Activated naive CD8-positive, alpha-beta T cell (primary cell): ENCODE measurements at regions not wholly inside any gene's neighbourhood (a gene's known extent, or its start where the extent isn't known, plus 50 kb on each side); places are given as distances from the start of the nearest gene placed in this dataset.
"Not testable (repeated sequence)": the region's sequence is repeated elsewhere in the genome, so short reads cannot be mapped to it uniquely, and the experiment has no call there.

ENCODE experiments used
- H3K27ac Mint-ChIP-seq: one replicate; pipeline ENCODE4 v1.8.0; 2021; ENCODE audit warnings: mixed read lengths
- H3K27me3 Mint-ChIP-seq: one replicate; pipeline ENCODE4 v1.8.0; 2021; ENCODE audit warnings: mixed read lengths
- H3K36me3 Mint-ChIP-seq: one replicate; pipeline ENCODE4 v1.8.0; 2021; ENCODE audit warnings: mixed read lengths
- H3K4me1 Mint-ChIP-seq: one replicate; pipeline ENCODE4 v1.8.0; 2021; ENCODE audit warnings: low read depth, mixed read lengths
- H3K4me3 Mint-ChIP-seq: one replicate; pipeline ENCODE4 v1.8.0; 2021; ENCODE audit warnings: mild to moderate bottlenecking, mixed read lengths
- H3K9me3 Mint-ChIP-seq: one replicate; pipeline ENCODE4 v1.8.0; 2021; ENCODE audit warnings: low read depth, mixed read lengths

GRCh38 chrY:11098419-11098818 lies 1570.7 kb downstream of the TSPY10 start:
- not testable (repeated sequence) for H3K4me3 Mint-ChIP-seq, H3K27me3 Mint-ChIP-seq, H3K27ac Mint-ChIP-seq

GRCh38 chrY:11099004-11099403 lies 1571.3 kb downstream of the TSPY10 start:
- H3K4me1 Mint-ChIP-seq: no peaks in the 10 kb centered on the region
- no peaks in the 10 kb centered on the region for H3K9me3 Mint-ChIP-seq
- no peak overlapping the region for H3K4me3 Mint-ChIP-seq
- no peak overlapping the region for H3K27ac Mint-ChIP-seq
- no peaks in the 10 kb centered on the region for H3K36me3 Mint-ChIP-seq
- H3K27me3 Mint-ChIP-seq: no peaks in the 10 kb centered on the region

More at GRCh38 chrY:11098419-11098818, 1570.7 kb downstream of the TSPY10 start:
- not testable (repeated sequence) for H3K36me3 Mint-ChIP-seq, H3K4me1 Mint-ChIP-seq, H3K9me3 Mint-ChIP-seq

GRCh38 chrY:11100472-11100871 lies 1572.8 kb downstream of the TSPY10 start:
- not testable (repeated sequence) for H3K9me3 Mint-ChIP-seq, H3K36me3 Mint-ChIP-seq, H3K4me3 Mint-ChIP-seq, H3K27ac Mint-ChIP-seq, H3K27me3 Mint-ChIP-seq, H3K4me1 Mint-ChIP-seq

GRCh38 chrY:11102987-11103386 lies 1575.3 kb downstream of the TSPY10 start:
- H3K27me3 Mint-ChIP-seq, H3K27ac Mint-ChIP-seq, H3K9me3 Mint-ChIP-seq: not testable (repeated sequence)

GRCh38 chrY:11107127-11107918 lies 1579.6 kb downstream of the TSPY10 start:
- not testable (repeated sequence) for H3K27me3 Mint-ChIP-seq, H3K9me3 Mint-ChIP-seq

More at GRCh38 chrY:11102987-11103386, 1575.3 kb downstream of the TSPY10 start:
- H3K36me3 Mint-ChIP-seq, H3K4me1 Mint-ChIP-seq, H3K4me3 Mint-ChIP-seq: not testable (repeated sequence)

GRCh38 chrY:11151724-11152123 lies 1549.3 kb upstream of the USP9Y start:
- not testable (repeated sequence) for H3K36me3 Mint-ChIP-seq, H3K27ac Mint-ChIP-seq

More at GRCh38 chrY:11107127-11107918, 1579.6 kb downstream of the TSPY10 start:
- H3K4me3 Mint-ChIP-seq, H3K36me3 Mint-ChIP-seq, H3K27ac Mint-ChIP-seq, H3K4me1 Mint-ChIP-seq: not testable (repeated sequence)

GRCh38 chrY:11156100-11156499 lies 1544.9 kb upstream of the USP9Y start:
- not testable (repeated sequence) for H3K9me3 Mint-ChIP-seq

More at GRCh38 chrY:11151724-11152123, 1549.3 kb upstream of the USP9Y start:
- H3K9me3 Mint-ChIP-seq, H3K27me3 Mint-ChIP-seq, H3K4me3 Mint-ChIP-seq, H3K4me1 Mint-ChIP-seq: not testable (repeated sequence)

GRCh38 chrY:11156846-11157245 lies 1544.2 kb upstream of the USP9Y start:
- H3K36me3 Mint-ChIP-seq, H3K27ac Mint-ChIP-seq, H3K9me3 Mint-ChIP-seq, H3K4me3 Mint-ChIP-seq, H3K27me3 Mint-ChIP-seq, H3K4me1 Mint-ChIP-seq: not testable (repeated sequence)

More at GRCh38 chrY:11156100-11156499, 1544.9 kb upstream of the USP9Y start:
- not testable (repeated sequence) for H3K4me3 Mint-ChIP-seq, H3K36me3 Mint-ChIP-seq, H3K4me1 Mint-ChIP-seq, H3K27ac Mint-ChIP-seq, H3K27me3 Mint-ChIP-seq

- H3K36me3 Mint-ChIP-seq, H3K4me1 Mint-ChIP-seq, H3K27ac Mint-ChIP-seq, H3K4me3 Mint-ChIP-seq, H3K27me3 Mint-ChIP-seq, H3K9me3 Mint-ChIP-seq: not testable (repeated sequence)
These were observed 1524.0 kb upstream of the USP9Y start for GRCh38 chrY:11177033-11177432.

GRCh38 chrY:11201133-11201532 lies 1499.9 kb upstream of the USP9Y start:
- H3K4me3 Mint-ChIP-seq, H3K27me3 Mint-ChIP-seq, H3K36me3 Mint-ChIP-seq, H3K9me3 Mint-ChIP-seq, H3K27ac Mint-ChIP-seq, H3K4me1 Mint-ChIP-seq: not testable (repeated sequence)

- H3K4me1 Mint-ChIP-seq, H3K27me3 Mint-ChIP-seq, H3K36me3 Mint-ChIP-seq, H3K9me3 Mint-ChIP-seq: not testable (repeated sequence)
- Mint-ChIP-seq H3K4me3 (peak overlapping the region; percentile 77), H3K27ac (peak overlapping the region; percentile 46)
These were observed 1486.2 kb upstream of the USP9Y start for GRCh38 chrY:11214851-11215250.
